ENCODE measurements at regions not wholly inside any gene's neighbourhood (a gene's known extent, or its start where the extent isn't known, plus 50 kb on each side); places are given as distances from the start of the nearest gene placed in this dataset.

- no peak overlapping the region for H3K4me3 Mint-ChIP-seq
- no peaks in the 10 kb centered on the region for H3K36me3 Mint-ChIP-seq (ENCODE audit: low read depth)
- peaks cover 16% of the 10 kb centered on the region for H3K4me1 Mint-ChIP-seq
- no peak overlapping the region for H3K27ac Mint-ChIP-seq (ENCODE audit: unreplicated experiment)
- no peak for TF ChIP-seq CTCF (conservative IDR thresholded peaks at IDR 0.05)
- no peak for DNase-seq (ENCODE audit: low read depth, low spot score)
- no peaks in the 10 kb centered on the region for H3K9me3 Mint-ChIP-seq
- no peaks in the 10 kb centered on the region for H3K27me3 Mint-ChIP-seq (ENCODE audit: low read depth)
Measured at GRCh38 chr13:58991826-58992477, 1171.8 kb downstream of the DIAPH3 start.

DNA sequence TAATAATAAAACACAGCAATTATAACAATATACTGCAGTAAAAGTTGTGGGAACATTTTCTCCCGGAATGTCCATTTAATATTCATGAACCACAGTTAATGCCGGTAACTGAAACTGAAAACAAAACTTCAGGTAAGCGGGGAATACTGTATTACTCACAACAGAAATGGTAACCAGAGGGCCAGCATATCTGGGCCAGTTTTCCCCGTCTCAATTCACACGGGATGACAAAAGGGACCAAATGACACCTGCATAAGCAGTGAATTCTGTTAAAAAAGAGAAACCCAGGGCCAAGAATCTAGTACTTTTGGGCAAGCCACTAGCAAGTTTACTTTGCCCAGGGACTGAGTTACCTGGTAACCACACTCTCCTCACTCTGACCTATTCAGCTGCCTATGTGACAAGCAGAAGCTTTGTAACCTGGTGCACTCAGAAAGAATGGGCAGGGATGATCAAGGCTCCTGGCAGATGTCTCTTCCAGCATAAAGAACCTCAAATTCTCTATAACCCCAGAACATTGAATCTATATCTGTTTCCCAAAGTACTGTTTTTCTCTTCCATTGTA lies 1171.2 kb downstream of the DIAPH3 start:
- TF ChIP-seq CTCF (conservative IDR thresholded peaks at IDR 0.05) = no peak
- H3K4me1 Mint-ChIP-seq = peaks cover 16% of the 10 kb centered on the region
- no peak overlapping the region for H3K27ac Mint-ChIP-seq (ENCODE audit: unreplicated experiment)
- H3K36me3 Mint-ChIP-seq (ENCODE audit: low read depth) = no peaks in the 10 kb centered on the region
- no peaks in the 10 kb centered on the region for H3K27me3 Mint-ChIP-seq (ENCODE audit: low read depth)
- DNase-seq (ENCODE audit: low read depth, low spot score) = no peak
- no peak overlapping the region for H3K4me3 Mint-ChIP-seq
- H3K9me3 Mint-ChIP-seq = no peaks in the 10 kb centered on the region

DNA sequence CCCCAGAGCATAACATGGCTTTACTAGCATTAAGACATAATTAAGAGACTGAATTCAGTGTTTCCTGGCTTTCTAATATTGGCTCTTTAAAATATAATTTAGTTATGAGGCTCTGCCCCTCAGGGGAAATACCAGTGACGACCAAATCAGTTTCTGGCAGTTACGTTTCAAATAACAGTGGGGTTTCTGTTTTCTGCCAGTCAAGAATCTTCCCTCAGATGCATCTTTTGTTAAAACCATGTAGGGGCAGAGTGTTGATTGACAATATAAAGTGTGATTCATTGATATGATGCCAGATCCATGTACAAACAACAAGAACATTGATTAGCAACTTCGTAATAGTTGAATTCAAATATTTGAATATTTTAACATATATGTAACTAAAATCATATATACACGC lies 1169.7 kb downstream of the DIAPH3 start:
- Mint-ChIP-seq H3K36me3 (ENCODE audit: low read depth) (no peaks in the 10 kb centered on the region), H3K9me3 (no peaks in the 10 kb centered on the region), H3K27me3 (ENCODE audit: low read depth) (no peaks in the 10 kb centered on the region), H3K27ac (ENCODE audit: unreplicated experiment) (no peak overlapping the region), H3K4me1 (peaks cover 22% of the 10 kb centered on the region), H3K4me3 (no peak overlapping the region)
- no peak for TF ChIP-seq CTCF (conservative IDR thresholded peaks at IDR 0.05)
- DNase-seq (ENCODE audit: low read depth, low spot score) = no peak

DNA sequence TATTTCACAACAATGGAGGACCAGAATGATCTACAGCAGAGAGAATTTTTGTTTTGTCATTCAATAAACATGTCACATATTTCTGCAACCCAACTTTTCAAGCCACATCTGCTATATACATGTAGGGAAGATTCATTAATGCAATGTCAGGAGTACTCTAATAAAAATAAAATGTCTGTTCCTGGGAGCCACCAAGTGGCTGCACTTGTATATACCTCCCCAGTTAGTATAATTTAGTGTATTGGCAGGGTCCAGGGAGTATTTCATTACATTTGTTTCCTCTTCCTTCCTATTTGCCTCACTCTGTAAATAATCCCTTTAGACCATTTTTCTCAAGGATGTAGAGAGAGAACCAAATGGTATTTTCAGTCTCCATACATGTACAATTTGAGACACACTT lies 1169.0 kb downstream of the DIAPH3 start:
- peak; percentile 46 for TF ChIP-seq CTCF (conservative IDR thresholded peaks at IDR 0.05)
- Mint-ChIP-seq H3K4me3 (no peak overlapping the region), H3K36me3 (ENCODE audit: low read depth) (no peaks in the 10 kb centered on the region), H3K9me3 (no peaks in the 10 kb centered on the region), H3K4me1 (peaks cover 22% of the 10 kb centered on the region), H3K27me3 (ENCODE audit: low read depth) (no peaks in the 10 kb centered on the region), H3K27ac (ENCODE audit: unreplicated experiment) (no peak overlapping the region)
- DNase-seq (ENCODE audit: low read depth, low spot score) = no peak

GRCh38 chr13:58998716-58999115 lies 1165.0 kb downstream of the DIAPH3 start:
- no peaks in the 10 kb centered on the region for H3K9me3 Mint-ChIP-seq
- H3K4me1 Mint-ChIP-seq = peaks cover 18% of the 10 kb centered on the region
- H3K27ac Mint-ChIP-seq (ENCODE audit: unreplicated experiment) = no peak overlapping the region

More at GRCh38 chr13:58998716-58999115, 1165.0 kb downstream of the DIAPH3 start:
- no peaks in the 10 kb centered on the region for H3K27me3 Mint-ChIP-seq (ENCODE audit: low read depth)
- no peak overlapping the region for H3K4me3 Mint-ChIP-seq
- no peak for TF ChIP-seq CTCF (conservative IDR thresholded peaks at IDR 0.05)
- peaks cover 3% of the 10 kb centered on the region for H3K36me3 Mint-ChIP-seq (ENCODE audit: low read depth)
- DNase-seq (ENCODE audit: low read depth, low spot score) = no peak
